Neural progenitor cell (in vitro differentiated cells): ENCODE measurements at regions not wholly inside any gene's neighbourhood (a gene's known extent, or its start where the extent isn't known, plus 50 kb on each side); places are given as distances from the start of the nearest gene placed in this dataset.

Experiments
- DNase-seq: peaks from one replicate; pipeline ENCODE4 v3.0.0-alpha.2; 2016; ENCODE audit warnings: low spot score
- H2AFZ ChIP-seq: fragments of 200-600 bp; sonication (generic); replicated peaks from 2 replicates; pipeline ENCODE4 v1.6.1; 2016; ENCODE audit warnings: antibody characterized with exemption
- H3F3A ChIP-seq: fragments of 200-600 bp; sonication (generic); 2 replicates; pipeline ENCODE4 v1.6.1; 2016; ENCODE audit warnings: antibody characterized with exemption, low read depth
- H3K27ac ChIP-seq: fragments of 200-600 bp; sonication (generic); 2 replicates; pipeline ENCODE4 v1.5.1; 2016; ENCODE audit warnings: mild to moderate bottlenecking
- H3K27me3 ChIP-seq: fragments of 200-600 bp; sonication (generic); 2 replicates; pipeline ENCODE4 v1.6.1; 2016; ENCODE audit warnings: mild to moderate bottlenecking, moderate library complexity
- H3K36me3 ChIP-seq: fragments of 200-600 bp; sonication (generic); 2 replicates; pipeline ENCODE4 v1.5.1; 2016
- H3K4me1 ChIP-seq: fragments of 200-600 bp; sonication (generic); 2 replicates; pipeline ENCODE4 v1.6.1; 2016; ENCODE audit warnings: mixed run types
- H3K4me2 ChIP-seq: fragments of 200-600 bp; sonication (generic); 2 replicates; pipeline ENCODE4 v1.6.1; 2016
- H3K4me3 ChIP-seq: fragments of 200-600 bp; sonication (generic); 2 replicates; pipeline ENCODE4 v1.5.1; 2016
- H3K79me2 ChIP-seq: fragments of 200-600 bp; sonication (generic); 2 replicates; pipeline ENCODE4 v1.6.1; 2016; ENCODE audit warnings: low read depth
- H3K9ac ChIP-seq: fragments of 200-600 bp; sonication (generic); 2 replicates; pipeline ENCODE4 v1.6.1; 2016
- H3K9me3 ChIP-seq: fragments of 200-600 bp; sonication (generic); 2 replicates; pipeline ENCODE4 v1.5.1; 2016; ENCODE audit warnings: low read depth
- H4K20me1 ChIP-seq: fragments of 200-600 bp; sonication (generic); 2 replicates; pipeline ENCODE4 v1.6.1; 2016; ENCODE audit warnings: low read depth
- H3K27ac Mint-ChIP-seq: 3 replicates; pipeline ENCODE4 v1.8.0; 2021; ENCODE audit warnings: mixed read lengths
- H3K27me3 Mint-ChIP-seq: 2 replicates; pipeline ENCODE4 v1.8.0; 2022; ENCODE audit warnings: low read depth, mild to moderate bottlenecking, inconsistent platforms, moderate library complexity, mixed read lengths; ENCODE audit not compliant: insufficient read depth
- H3K36me3 Mint-ChIP-seq: 3 replicates; pipeline ENCODE4 v1.8.0; 2021; ENCODE audit warnings: mixed read lengths
- H3K4me1 Mint-ChIP-seq: 3 replicates; pipeline ENCODE4 v1.8.0; 2021; ENCODE audit warnings: mixed read lengths
- H3K4me3 Mint-ChIP-seq: 3 replicates; pipeline ENCODE4 v1.8.0; 2021; ENCODE audit warnings: mild to moderate bottlenecking, moderate library complexity, mixed read lengths
- H3K9me3 Mint-ChIP-seq: 3 replicates; pipeline ENCODE4 v1.8.0; 2020; ENCODE audit warnings: mixed read lengths
- EZH2 ChIP-seq: fragments of 200-600 bp; sonication (generic); IDR thresholded peaks from 2 replicates; pipeline ENCODE4 v1.6.1; 2017; ENCODE audit warnings: antibody characterized with exemption, mild to moderate bottlenecking, moderate library complexity
- EZH2phosphoT487 ChIP-seq: fragments of 200-600 bp; sonication (generic); IDR thresholded peaks from 2 replicates; pipeline ENCODE4 v1.6.1; 2017; ENCODE audit warnings: antibody characterized with exemption
- TF ChIP-seq, protein P1 (sequence below): fragments of 200-600 bp; sonication (generic); IDR thresholded peaks from 2 replicates; pipeline ENCODE4 v1.5.1; 2017; ENCODE audit warnings: antibody characterized with exemption, mild to moderate bottlenecking

DNA sequence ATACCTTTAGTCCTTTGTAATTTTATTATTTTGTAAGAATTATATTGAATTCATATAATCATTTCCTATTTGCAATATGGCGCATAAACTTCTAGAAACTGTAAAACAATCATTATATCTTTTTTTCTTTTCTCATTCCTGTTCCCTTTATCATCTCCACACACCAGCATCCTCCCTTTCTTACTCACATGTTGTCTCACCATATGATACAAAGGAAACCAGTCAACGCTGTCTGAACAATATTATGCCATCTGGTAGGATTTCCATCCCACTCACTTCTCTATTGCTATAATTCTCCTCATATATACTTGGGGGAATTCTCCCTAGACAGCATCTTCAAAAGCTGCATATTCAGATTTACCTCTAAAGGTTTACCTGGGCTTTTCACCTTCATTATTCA, 389.8 kb downstream of the NDFIP2 start:
- TF ChIP-seq, protein P1, sequence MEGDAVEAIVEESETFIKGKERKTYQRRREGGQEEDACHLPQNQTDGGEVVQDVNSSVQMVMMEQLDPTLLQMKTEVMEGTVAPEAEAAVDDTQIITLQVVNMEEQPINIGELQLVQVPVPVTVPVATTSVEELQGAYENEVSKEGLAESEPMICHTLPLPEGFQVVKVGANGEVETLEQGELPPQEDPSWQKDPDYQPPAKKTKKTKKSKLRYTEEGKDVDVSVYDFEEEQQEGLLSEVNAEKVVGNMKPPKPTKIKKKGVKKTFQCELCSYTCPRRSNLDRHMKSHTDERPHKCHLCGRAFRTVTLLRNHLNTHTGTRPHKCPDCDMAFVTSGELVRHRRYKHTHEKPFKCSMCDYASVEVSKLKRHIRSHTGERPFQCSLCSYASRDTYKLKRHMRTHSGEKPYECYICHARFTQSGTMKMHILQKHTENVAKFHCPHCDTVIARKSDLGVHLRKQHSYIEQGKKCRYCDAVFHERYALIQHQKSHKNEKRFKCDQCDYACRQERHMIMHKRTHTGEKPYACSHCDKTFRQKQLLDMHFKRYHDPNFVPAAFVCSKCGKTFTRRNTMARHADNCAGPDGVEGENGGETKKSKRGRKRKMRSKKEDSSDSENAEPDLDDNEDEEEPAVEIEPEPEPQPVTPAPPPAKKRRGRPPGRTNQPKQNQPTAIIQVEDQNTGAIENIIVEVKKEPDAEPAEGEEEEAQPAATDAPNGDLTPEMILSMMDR: no peak
- no peak for TF ChIP-seq EZH2
- TF ChIP-seq EZH2phosphoT487: no peak
- Histone ChIP-seq H3K36me3 (no peaks in the 10 kb centered on the region), H3K79me2 (no peaks in the 10 kb centered on the region), H3F3A (no peaks in the 10 kb centered on the region), H3K4me2 (no peak overlapping the region), H4K20me1 (no peaks in the 10 kb centered on the region), H3K4me1 (peaks cover 19% of the 10 kb centered on the region), H3K27me3 (no peaks in the 10 kb centered on the region), H3K27ac (no peak overlapping the region), H2AFZ (no peak overlapping the region), H3K9ac (no peak overlapping the region), H3K9me3 (no peaks in the 10 kb centered on the region), H3K4me3 (no peak overlapping the region)
- H3K9me3 Mint-ChIP-seq: peaks cover 8% of the 10 kb centered on the region
- peaks cover 22% of the 10 kb centered on the region for H3K4me1 Mint-ChIP-seq
- H3K27ac Mint-ChIP-seq: peak overlapping the region; percentile 55
- DNase-seq: no peak
- H3K36me3 Mint-ChIP-seq: peaks cover 4% of the 10 kb centered on the region
- H3K27me3 Mint-ChIP-seq: peaks cover 2% of the 10 kb centered on the region
- no peak overlapping the region for H3K4me3 Mint-ChIP-seq

GRCh38 chr13:79870123-79870522, 389.2 kb downstream of the NDFIP2 start:
- Histone ChIP-seq H3K36me3 (no peaks in the 10 kb centered on the region), H3K27me3 (no peaks in the 10 kb centered on the region), H3F3A (no peaks in the 10 kb centered on the region), H3K27ac (no peak overlapping the region), H4K20me1 (no peaks in the 10 kb centered on the region), H2AFZ (no peak overlapping the region), H3K4me1 (peaks cover 19% of the 10 kb centered on the region), H3K9me3 (no peaks in the 10 kb centered on the region), H3K9ac (no peak overlapping the region), H3K4me3 (no peak overlapping the region), H3K79me2 (no peaks in the 10 kb centered on the region), H3K4me2 (peak overlapping the region; percentile 15)
- Mint-ChIP-seq H3K27me3 (no peaks in the 10 kb centered on the region), H3K4me3 (no peak overlapping the region), H3K9me3 (peaks cover 5% of the 10 kb centered on the region), H3K36me3 (peaks cover 2% of the 10 kb centered on the region), H3K4me1 (peaks cover 22% of the 10 kb centered on the region), H3K27ac (peak overlapping the region; percentile 67)
- TF ChIP-seq, protein P1: no peak
- TF ChIP-seq EZH2 (no peak), EZH2phosphoT487 (no peak)
- DNase-seq: no peak

- DNase-seq: no peak
- Histone ChIP-seq H3K4me3 (no peak overlapping the region), H3K79me2 (no peaks in the 10 kb centered on the region), H3K4me2 (peak overlapping the region; percentile 15), H3F3A (no peaks in the 10 kb centered on the region), H4K20me1 (no peaks in the 10 kb centered on the region), H3K4me1 (peaks cover 19% of the 10 kb centered on the region), H2AFZ (peak overlapping the region; percentile 17), H3K9ac (no peak overlapping the region), H3K27ac (no peak overlapping the region), H3K27me3 (no peaks in the 10 kb centered on the region), H3K9me3 (no peaks in the 10 kb centered on the region), H3K36me3 (no peaks in the 10 kb centered on the region)
- peaks cover 19% of the 10 kb centered on the region for H3K4me1 Mint-ChIP-seq
- TF ChIP-seq EZH2phosphoT487 (no peak), EZH2 (no peak)
- TF ChIP-seq, protein P1: no peak
- H3K4me3 Mint-ChIP-seq: no peak overlapping the region
- H3K9me3 Mint-ChIP-seq: peaks cover 4% of the 10 kb centered on the region
- H3K27ac Mint-ChIP-seq: peak overlapping the region; percentile 11
- H3K36me3 Mint-ChIP-seq: no peaks in the 10 kb centered on the region
- peaks cover 3% of the 10 kb centered on the region for H3K27me3 Mint-ChIP-seq
Observed at GRCh38 chr13:79869326-79869725, 388.4 kb downstream of the NDFIP2 start.
